ENCODE measurements at regions not wholly inside any gene's neighbourhood (a gene's known extent, or its start where the extent isn't known, plus 50 kb on each side); places are given as distances from the start of the nearest gene placed in this dataset.
A peak's percentile ranks its signal among the peaks of the same experiment; 100 is the strongest.
"Not testable (repeated sequence)": the region's sequence is repeated elsewhere in the genome, so short reads cannot be mapped to it uniquely, and the experiment has no call there.

DNA sequence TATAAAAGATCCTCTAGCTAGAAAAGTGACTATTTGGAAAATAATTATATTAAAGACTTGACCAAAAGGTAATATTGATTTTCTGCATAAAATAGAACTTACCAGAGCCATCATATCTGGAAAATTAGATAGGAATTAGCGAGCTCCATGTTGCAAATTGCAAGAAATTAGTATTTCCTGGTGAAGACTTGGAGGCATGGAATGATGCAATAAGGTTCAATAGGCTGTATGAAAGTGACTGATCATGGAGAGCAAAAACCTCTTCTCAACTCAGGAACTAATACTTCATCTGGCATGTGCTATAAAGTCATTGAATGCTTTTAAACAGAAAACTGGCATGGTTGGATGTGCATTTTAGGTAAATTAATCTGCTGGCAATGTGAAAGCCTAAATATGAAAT is 66.3 kb upstream of the UFM1 start:
- in situ Hi-C loops (cut with HindIII; ENCODE audit: low pct_unique_long_range_greater_than_20kb, low sequenced_read_pairs) = no loop called here
- DNase-seq (ENCODE audit: low read depth, low spot score) = no peak

DNA sequence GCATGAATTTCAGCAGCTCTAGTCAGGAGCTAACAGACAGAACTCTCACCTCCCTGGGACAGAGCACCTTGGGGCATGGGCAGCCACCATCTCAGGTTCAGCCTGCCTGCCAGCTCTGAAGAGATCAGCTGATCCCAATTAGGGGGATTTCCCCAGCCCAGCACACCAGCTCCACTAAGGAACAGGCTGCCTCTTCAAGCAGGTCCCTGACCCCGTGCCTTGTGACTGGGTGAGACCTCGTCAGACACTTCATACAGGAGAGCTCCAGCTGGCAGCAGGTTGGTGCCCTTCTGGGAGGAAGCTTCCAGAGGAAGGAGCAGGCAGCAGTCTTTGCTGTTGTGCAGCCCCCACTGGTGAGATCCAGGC is 84.5 kb upstream of the UFM1 start:
- in situ Hi-C loops (cut with HindIII; ENCODE audit: low pct_unique_long_range_greater_than_20kb, low sequenced_read_pairs) = no loop called here
- DNase-seq (ENCODE audit: low read depth, low spot score) = no peak

DNA sequence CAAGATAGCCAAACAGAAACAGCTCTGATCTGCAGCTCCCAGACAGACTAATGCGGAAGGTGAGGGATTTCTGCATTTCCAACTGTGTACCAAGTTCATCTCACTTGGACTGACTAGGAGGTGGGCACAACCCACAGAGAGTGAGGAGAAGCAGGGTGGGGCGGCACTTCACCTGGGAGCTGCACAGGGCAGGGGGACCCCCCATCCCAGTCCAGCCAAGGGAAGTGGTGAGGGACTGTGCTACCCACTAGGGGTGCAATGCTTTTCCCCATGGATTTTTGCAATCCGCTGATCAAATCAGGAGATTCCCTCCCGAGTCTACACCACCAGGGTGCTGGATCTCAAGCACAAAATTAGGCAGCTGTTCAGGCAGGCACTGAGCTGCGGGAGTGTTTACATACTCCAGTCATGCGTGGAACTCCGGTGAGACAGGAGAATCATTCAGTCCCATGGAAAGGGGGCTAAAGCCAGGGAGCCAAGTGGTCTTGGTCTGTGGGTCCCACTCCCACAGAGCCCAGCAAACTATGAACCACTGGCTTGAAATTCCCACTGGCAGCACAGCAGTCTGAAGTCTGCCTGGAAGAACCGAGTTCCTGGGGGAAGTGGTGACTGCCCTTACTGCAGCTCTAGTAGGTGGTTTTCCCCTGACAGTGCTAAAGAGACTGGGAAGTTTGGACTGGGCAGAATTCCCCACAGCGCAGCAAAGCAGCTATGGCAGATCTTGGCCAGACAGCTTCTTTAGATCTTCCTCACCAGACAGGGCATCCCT is 85.1 kb upstream of the UFM1 start:
- DNase-seq (ENCODE audit: low read depth, low spot score) = no peak
- in situ Hi-C loops (cut with HindIII; ENCODE audit: low pct_unique_long_range_greater_than_20kb, low sequenced_read_pairs) = no loop called here

DNA sequence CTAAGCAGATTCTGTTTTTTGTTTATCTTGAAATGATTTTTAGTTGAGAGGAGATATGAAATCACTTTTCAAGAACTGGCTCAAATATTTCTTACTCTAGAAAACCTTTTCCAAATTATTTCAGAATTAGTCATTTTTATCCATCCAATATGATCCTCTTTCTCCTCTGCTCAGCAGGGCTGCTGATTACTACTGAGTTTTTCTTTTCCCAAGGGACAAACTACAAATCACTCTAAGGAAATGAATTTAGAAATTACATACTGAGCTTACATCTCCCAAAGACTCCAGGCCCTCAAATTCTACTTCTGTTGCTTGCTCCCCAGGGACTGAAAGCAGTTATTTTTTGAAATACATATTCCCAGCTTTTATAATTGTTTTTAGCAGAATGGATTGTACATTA is 87.4 kb upstream of the UFM1 start:
- no peak for DNase-seq (ENCODE audit: low read depth, low spot score)
- in situ Hi-C loops (cut with HindIII; ENCODE audit: low pct_unique_long_range_greater_than_20kb, low sequenced_read_pairs) = no loop called here

DNA sequence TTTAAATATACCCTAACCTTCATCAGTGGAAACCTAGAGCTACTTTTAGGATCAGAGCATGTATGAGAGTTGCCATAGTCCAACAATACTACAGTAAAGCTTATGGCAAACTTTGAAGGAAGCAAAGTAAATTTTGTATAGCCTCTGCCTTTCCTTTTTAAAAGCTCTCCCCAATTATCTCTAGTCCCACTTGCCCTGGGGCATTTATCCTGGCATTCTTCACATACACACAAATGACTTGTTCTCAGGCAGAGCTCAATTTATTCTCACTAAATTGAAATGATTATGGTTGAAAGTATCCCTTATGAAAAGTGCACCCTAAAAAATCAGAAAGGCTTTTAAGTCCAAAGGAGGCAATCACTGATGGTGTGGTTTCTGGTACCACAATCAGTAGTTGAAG is 94.1 kb upstream of the UFM1 start:
- no peak for DNase-seq (ENCODE audit: low read depth, low spot score)
- in situ Hi-C loops (cut with HindIII; ENCODE audit: low pct_unique_long_range_greater_than_20kb, low sequenced_read_pairs) = no loop called here

DNA sequence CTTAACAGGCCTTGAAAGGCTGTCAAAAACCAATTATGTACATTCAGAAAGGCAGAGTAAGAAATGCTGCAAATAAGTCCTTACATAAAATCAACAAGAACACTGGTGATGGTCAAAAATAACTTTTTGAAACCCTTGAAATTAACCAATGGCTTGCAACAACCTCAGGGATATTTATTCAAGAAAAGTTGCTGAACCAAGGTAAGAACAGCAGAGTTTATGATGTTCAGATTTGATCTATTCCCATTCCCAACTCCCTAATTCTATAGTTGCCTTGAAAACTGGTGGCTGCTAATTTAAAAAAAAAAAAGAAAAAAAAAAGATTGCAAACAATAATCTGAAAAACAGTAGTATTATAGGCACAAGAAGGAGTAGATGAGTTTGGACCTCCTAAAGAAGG is 109.8 kb upstream of the UFM1 start:
- in situ Hi-C loops (cut with HindIII; ENCODE audit: low pct_unique_long_range_greater_than_20kb, low sequenced_read_pairs) = no loop called here
- no peak for DNase-seq (ENCODE audit: low read depth, low spot score)

DNA sequence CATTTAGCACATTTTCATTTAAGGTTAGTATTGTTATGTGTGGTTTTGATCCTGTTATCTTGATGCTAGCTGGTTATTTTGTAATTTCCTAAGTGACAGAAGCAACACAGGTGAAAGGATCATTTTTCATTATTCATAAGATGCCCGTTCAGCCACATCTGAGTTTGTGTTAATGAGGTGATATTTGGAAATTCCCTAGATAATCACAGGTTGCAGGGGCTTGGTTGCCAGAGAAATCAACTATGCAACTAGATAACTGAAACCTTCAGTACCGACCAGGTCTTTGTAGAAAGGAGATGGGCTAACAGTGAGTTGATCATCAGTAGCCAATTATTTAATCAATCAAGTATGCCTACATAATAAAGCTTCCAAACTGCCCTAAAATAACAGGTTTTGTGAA is 121.3 kb upstream of the UFM1 start:
- no peak for DNase-seq (ENCODE audit: low read depth, low spot score)
- in situ Hi-C loops (cut with HindIII; ENCODE audit: low pct_unique_long_range_greater_than_20kb, low sequenced_read_pairs) = no loop called here

DNA sequence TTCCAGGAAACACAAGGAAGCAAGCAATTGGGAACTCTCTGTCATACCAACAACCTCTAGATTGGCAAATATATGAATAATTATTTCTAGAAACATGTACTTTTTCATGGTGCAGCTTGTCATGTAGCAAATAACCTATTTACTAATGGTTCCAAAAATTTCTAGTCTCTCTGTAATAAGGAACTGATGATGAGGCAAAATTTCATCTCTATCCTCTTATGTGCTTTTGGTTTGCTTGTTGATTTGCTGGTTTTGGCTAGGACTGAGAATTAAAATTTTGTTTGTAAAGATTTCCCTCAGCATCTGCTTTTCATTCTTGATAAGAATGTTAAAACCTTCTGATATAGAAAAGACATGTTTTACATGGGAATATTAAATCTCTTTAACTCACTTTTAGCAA is 123.2 kb upstream of the UFM1 start:
- in situ Hi-C loops (cut with HindIII; ENCODE audit: low pct_unique_long_range_greater_than_20kb, low sequenced_read_pairs) = no loop called here
- no peak for DNase-seq (ENCODE audit: low read depth, low spot score)

DNA sequence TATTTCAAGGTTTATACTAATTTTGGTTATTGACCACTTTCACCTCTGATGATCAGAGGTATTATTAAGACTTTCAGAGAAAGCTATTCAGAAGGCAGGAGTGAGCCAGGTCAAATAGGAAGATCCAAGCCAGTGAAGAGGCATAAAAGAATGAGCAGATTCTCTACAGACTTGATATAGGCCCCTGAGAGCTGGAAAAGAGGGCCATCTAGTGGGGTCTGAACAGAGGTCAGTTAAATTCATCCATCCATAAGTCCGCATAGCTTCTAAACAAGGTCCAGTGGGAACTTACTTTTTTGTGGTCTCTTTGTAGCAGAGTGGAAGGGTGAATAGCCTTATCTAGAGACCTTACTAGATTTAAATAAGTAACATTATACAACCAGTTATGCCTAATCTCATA is 126.6 kb upstream of the UFM1 start:
- in situ Hi-C loops (cut with HindIII; ENCODE audit: low pct_unique_long_range_greater_than_20kb, low sequenced_read_pairs) = no loop called here
- peak; percentile 55 for DNase-seq (ENCODE audit: low read depth, low spot score)

DNA sequence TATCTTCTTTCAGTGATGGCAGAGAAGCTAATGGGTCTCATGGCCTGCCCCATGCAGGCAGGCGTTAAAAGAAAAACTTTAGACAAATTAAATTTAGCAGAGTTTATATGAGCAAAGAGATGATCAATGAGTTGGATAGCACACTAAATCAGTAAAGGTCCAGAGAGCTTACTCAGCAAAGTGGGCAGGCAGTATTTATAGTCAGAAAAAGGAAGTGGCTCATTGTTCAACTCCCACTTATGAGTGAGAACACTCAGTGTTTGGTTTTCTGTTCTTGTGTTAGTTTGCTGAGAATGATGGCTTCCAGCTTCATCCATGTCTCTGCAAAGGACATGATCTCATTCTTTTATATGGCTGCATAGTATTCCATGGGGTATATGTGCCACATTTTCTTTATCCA is 128.5 kb upstream of the UFM1 start:
- in situ Hi-C loops (cut with HindIII; ENCODE audit: low pct_unique_long_range_greater_than_20kb, low sequenced_read_pairs); DNase-seq (ENCODE audit: low read depth, low spot score): not testable (repeated sequence)

DNA sequence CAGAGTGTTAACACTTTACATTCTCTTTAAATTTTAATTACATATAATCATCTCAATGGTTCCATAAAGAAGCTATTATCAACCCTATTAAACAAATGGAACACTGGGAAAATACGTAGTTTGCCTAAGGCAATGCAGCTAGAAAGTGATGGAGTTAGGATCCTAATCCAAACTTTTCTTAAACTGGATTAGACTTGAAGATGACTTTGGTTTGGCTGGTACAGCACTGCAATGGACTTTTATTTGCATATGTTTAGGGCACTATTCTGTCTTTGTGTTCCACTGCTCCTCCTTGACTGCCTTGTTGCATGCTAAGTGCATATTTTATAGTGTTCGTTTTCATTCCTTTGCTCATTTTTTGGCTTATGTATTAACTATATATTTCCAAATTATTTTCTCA is 133.5 kb upstream of the UFM1 start:
- in situ Hi-C loops (cut with HindIII; ENCODE audit: low pct_unique_long_range_greater_than_20kb, low sequenced_read_pairs) = no loop called here

DNA sequence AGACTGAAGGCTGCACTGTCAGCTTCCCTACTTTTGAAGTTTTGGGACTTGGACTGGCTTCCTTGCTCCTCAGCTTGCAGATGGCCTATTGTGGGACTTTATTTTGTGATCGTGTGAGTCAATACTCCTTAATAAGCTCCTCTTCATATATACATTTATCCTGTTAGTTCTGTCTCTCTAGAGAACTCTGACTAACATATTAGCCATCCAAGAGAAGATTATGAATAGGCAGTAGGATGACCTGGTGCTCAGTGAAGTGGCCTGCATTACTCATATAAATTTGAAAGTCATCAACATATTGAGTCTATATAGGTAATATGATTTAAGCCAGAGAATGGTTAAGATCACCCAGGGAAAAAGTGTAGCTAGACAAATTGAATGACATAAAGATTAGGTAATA is 136.3 kb upstream of the UFM1 start:
- DNase-seq (ENCODE audit: low read depth, low spot score) = no peak
- in situ Hi-C loops (cut with HindIII; ENCODE audit: low pct_unique_long_range_greater_than_20kb, low sequenced_read_pairs) = no loop called here

More for the DNA sequence above, 133.5 kb upstream of the UFM1 start:
- no peak for DNase-seq (ENCODE audit: low read depth, low spot score)

DNA sequence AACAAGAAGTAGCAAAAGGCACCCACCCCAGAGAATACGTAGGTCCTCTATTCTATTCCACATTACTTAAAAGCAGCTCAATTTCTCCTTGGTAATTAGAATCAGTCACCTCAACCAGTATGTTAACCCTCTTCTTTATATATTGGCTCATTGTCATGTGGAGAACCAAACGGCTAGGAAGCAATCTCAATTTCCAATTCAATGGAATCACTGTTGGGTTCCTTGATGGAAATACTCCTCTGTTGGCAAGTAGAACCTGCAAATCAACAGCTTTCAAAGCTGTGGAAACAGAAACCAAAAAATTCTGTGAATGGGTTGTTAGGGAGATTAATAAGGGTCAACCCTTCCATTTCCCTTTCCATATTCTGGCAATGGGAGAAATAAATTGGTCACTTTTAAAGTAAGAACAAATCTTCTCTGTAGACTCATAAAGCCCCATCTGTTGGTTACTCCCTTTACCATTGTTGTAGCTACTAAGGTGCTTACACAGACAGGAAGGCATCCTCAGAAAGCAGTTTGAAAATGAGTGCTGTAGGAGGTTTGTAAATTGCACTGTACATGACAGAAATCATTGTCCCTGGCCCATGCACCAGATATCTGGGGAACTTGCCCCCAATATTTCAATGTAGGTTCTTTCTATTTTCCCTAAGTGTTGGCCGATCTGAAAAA is 138.6 kb upstream of the UFM1 start:
- in situ Hi-C loops (cut with HindIII; ENCODE audit: low pct_unique_long_range_greater_than_20kb, low sequenced_read_pairs) = no loop called here
- DNase-seq (ENCODE audit: low read depth, low spot score) = no peak

DNA sequence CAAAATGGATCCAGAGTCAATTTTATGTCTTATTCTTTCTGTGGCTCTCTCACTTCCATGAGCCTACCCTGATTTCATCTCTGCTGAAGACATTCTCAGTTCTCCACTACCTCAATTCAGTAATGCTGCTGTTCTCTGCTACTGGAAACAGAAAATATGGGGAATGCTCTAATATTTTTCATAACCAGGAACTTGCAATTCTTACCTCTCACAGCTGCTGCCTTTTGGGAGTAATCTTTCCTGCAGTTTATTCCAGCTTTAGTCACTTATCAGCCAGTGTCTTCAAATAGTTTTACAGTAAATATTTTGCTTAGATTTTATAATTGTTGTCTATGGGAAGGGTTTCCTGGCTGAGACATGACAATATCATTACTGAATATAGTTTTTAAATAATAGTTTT is 145.1 kb upstream of the UFM1 start:
- no peak for DNase-seq (ENCODE audit: low read depth, low spot score)
- in situ Hi-C loops (cut with HindIII; ENCODE audit: low pct_unique_long_range_greater_than_20kb, low sequenced_read_pairs) = no loop called here

DNA sequence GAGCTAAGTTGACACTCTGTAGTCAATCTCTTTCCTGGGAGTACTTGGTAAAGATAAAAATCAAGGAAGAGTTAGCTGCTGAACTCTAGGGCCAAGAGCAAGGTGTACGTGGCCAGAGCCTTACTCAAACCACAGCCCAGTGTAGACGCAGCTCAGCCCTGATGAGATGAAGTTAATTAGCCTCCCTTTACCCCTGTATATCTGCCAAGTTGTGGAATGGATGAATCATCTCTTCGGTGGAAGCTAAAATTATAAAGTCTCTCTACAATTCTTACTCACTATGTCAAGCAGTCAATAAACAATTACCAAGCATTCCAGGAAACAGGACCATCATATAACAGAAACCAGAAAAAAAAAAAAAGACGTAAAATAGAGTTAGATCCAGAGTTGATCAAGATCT is 146.9 kb upstream of the UFM1 start:
- in situ Hi-C loops (cut with HindIII; ENCODE audit: low pct_unique_long_range_greater_than_20kb, low sequenced_read_pairs) = no loop called here
- DNase-seq (ENCODE audit: low read depth, low spot score) = no peak

DNA sequence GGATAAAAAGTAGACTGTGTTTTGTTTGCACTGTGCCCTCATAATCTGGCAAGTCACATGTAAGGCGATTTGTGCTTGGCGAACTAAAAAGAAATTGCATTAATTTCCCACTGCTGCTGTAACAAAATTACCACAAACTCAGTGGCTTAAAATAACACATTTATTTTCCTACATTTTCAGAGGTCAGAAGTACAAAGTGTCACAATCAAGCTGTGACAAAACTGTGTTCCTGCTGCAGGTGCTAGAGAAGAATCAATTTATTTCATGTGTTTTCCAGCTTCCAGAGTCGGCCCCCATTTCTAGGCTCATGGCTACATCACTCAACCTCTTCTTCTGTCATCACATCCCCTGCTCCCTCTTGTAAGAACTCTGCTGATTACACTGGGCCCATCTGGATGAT is 158.6 kb upstream of the UFM1 start:
- no peak for DNase-seq (ENCODE audit: low read depth, low spot score)

DNA sequence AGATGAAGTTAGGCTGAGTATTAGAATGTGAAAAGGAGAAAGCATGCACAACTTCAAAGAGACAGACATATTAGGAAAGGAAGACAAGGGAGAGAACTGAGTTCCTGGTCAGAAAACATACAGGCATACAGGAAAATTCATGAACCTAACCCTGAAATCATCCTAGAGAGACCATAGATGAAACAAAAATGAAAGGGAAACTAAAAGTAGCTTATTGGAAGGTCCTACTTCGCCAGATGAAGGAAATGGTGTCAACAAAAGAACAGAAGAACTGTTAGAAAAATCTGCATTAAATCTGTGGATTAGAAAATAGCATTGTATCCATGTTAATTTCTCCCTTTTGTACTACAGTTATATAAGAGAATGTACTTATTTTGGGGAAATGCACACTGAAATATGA is 169.0 kb upstream of the UFM1 start:
- no peak for DNase-seq (ENCODE audit: low read depth, low spot score)
- in situ Hi-C loops (cut with HindIII; ENCODE audit: low pct_unique_long_range_greater_than_20kb, low sequenced_read_pairs) = no loop called here

More for the DNA sequence above, 158.6 kb upstream of the UFM1 start:
- in situ Hi-C loops (cut with HindIII; ENCODE audit: low pct_unique_long_range_greater_than_20kb, low sequenced_read_pairs) = no loop called here

DNA sequence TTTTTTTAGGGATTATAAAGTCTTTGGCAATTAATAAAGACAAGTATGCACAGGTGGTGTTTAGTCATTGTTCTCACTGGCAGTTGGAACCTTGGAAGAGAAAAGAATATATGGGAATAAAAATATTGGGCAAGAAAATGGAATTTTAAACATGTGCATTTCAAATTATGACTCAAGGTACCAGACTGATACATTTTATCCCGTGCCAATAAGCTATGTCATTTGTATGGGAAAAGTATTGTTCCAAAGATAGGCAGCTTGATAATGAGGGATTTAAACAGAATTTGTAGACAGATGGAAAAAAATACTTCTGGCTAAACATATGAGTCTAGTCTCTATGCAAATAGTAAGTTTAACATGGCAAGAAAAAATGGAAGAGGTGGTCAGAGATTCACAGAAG is 169.5 kb upstream of the UFM1 start:
- in situ Hi-C loops (cut with HindIII; ENCODE audit: low pct_unique_long_range_greater_than_20kb, low sequenced_read_pairs) = no loop called here
- no peak for DNase-seq (ENCODE audit: low read depth, low spot score)

DNA sequence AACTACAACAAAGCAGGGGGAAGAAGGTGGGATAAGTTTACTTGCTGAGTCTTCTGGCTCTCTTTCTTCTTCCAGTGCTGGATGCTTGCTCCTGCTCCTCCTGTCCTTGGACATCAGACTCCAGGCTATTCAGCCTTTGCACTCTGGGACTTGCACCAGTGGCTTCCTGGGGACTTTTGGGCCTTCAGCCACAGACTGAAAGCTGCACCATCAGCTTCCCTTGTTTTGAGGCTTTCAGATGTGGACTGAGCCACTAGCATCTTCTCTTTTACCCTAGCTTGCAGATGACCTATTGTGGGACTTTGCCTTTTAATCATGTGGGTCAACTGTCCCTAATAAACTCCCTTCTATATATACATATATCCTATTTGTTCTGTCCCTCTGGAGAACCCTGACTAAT is 173.0 kb upstream of the UFM1 start:
- in situ Hi-C loops (cut with HindIII; ENCODE audit: low pct_unique_long_range_greater_than_20kb, low sequenced_read_pairs) = no loop called here
- no peak for DNase-seq (ENCODE audit: low read depth, low spot score)
